Esophagus squamous epithelium (tissue), 4 donors: ENCODE measurements at regions not wholly inside any gene's neighbourhood (a gene's known extent, or its start where the extent isn't known, plus 50 kb on each side); places are given as distances from the start of the nearest gene placed in this dataset.

ENCODE experiments used
- CTCF ChIP-seq, 6 experiments: fragments of 450-650 bp in 4 of 6; fragments of 200-600 bp in 2 of 6; sonication (generic) in 2 of 6; IDR thresholded peaks; one replicate each; pipeline ENCODE4 v1.5.1; 2016 to 2019; ENCODE audit warnings: antibody characterized with exemption in 6 of 6, mild to moderate bottlenecking in 4 of 6, moderate library complexity in 4 of 6
- POLR2A ChIP-seq, 4 donors: fragments of 450-650 bp; IDR thresholded peaks; one replicate each; pipeline ENCODE4 v1.6.1; 2017; ENCODE audit warnings: antibody characterized with exemption in 4 of 4, mild to moderate bottlenecking in 4 of 4, moderate library complexity in 3 of 4

GRCh38 chr12:46468813-46469212, 96.2 kb upstream of the SLC38A2 start:
- TF ChIP-seq CTCF (IDR thresholded peaks at IDR 0.05) (no peak), POLR2A (IDR thresholded peaks at IDR 0.05) (no peak)
